GM23338 (cell line): ENCODE measurements at regions not wholly inside any gene's neighbourhood (a gene's known extent, or its start where the extent isn't known, plus 50 kb on each side); places are given as distances from the start of the nearest gene placed in this dataset.

ENCODE experiments used
- EZH2 ChIP-seq: fragments of 200-600 bp; sonication (generic); IDR thresholded peaks from one replicate; pipeline ENCODE4 v1.8.0; 2017; ENCODE audit warnings: antibody characterized with exemption, mild to moderate bottlenecking, low read depth; ENCODE audit not compliant: unreplicated experiment
- EZH2phosphoT487 ChIP-seq: fragments of 200-600 bp; sonication (generic); IDR thresholded peaks from one replicate; pipeline ENCODE4 v1.8.1; 2018; ENCODE audit warnings: antibody characterized with exemption; ENCODE audit not compliant: unreplicated experiment
- POLR2AphosphoS5 ChIP-seq: IDR thresholded peaks from 2 replicates; pipeline ENCODE4 v1.6.1; 2016; ENCODE audit warnings: antibody characterized with exemption, low read depth
- STAT1 ChIP-seq: IDR thresholded peaks from one replicate; pipeline ENCODE4 v1.6.1; 2016; ENCODE audit warnings: antibody characterized with exemption; ENCODE audit not compliant: unreplicated experiment
- ZNF114 ChIP-seq: fragments of 250-450 bp; sonication (Bioruptor Pico); IDR thresholded peaks from 2 replicates; pipeline ENCODE4 v1.5.0; 2020; ENCODE audit warnings: mild to moderate bottlenecking, moderate library complexity
- ZNF331 ChIP-seq: fragments of 250-450 bp; sonication (Bioruptor Pico); IDR thresholded peaks from 2 replicates; pipeline ENCODE4 v1.5.0; 2020; ENCODE audit warnings: low read depth, mild to moderate bottlenecking, moderate library complexity
- TF ChIP-seq, protein P1 (sequence below): fragments of 250-450 bp; sonication (Bioruptor Pico); IDR thresholded peaks from 2 replicates; pipeline ENCODE4 v1.5.0; 2020; ENCODE audit warnings: mild to moderate bottlenecking, moderate library complexity
- TF ChIP-seq, protein P2 (sequence below), 2 experiments: fragments of 200-600 bp in 1 of 2; sonication (generic) in 1 of 2; conservative IDR thresholded peaks; 2 replicates each; pipeline versions ENCODE4 v1.5.1 to v1.6.1; 2016 to 2017; ENCODE audit warnings: antibody characterized with exemption in 2 of 2, low read depth in 2 of 2, mild to moderate bottlenecking in 2 of 2, moderate library complexity in 1 of 2
- TF ChIP-seq, protein P3 (sequence below): IDR thresholded peaks from 2 replicates; pipeline ENCODE4 v1.6.1; 2016; ENCODE audit warnings: antibody characterized with exemption

- TF ChIP-seq, protein P1, sequence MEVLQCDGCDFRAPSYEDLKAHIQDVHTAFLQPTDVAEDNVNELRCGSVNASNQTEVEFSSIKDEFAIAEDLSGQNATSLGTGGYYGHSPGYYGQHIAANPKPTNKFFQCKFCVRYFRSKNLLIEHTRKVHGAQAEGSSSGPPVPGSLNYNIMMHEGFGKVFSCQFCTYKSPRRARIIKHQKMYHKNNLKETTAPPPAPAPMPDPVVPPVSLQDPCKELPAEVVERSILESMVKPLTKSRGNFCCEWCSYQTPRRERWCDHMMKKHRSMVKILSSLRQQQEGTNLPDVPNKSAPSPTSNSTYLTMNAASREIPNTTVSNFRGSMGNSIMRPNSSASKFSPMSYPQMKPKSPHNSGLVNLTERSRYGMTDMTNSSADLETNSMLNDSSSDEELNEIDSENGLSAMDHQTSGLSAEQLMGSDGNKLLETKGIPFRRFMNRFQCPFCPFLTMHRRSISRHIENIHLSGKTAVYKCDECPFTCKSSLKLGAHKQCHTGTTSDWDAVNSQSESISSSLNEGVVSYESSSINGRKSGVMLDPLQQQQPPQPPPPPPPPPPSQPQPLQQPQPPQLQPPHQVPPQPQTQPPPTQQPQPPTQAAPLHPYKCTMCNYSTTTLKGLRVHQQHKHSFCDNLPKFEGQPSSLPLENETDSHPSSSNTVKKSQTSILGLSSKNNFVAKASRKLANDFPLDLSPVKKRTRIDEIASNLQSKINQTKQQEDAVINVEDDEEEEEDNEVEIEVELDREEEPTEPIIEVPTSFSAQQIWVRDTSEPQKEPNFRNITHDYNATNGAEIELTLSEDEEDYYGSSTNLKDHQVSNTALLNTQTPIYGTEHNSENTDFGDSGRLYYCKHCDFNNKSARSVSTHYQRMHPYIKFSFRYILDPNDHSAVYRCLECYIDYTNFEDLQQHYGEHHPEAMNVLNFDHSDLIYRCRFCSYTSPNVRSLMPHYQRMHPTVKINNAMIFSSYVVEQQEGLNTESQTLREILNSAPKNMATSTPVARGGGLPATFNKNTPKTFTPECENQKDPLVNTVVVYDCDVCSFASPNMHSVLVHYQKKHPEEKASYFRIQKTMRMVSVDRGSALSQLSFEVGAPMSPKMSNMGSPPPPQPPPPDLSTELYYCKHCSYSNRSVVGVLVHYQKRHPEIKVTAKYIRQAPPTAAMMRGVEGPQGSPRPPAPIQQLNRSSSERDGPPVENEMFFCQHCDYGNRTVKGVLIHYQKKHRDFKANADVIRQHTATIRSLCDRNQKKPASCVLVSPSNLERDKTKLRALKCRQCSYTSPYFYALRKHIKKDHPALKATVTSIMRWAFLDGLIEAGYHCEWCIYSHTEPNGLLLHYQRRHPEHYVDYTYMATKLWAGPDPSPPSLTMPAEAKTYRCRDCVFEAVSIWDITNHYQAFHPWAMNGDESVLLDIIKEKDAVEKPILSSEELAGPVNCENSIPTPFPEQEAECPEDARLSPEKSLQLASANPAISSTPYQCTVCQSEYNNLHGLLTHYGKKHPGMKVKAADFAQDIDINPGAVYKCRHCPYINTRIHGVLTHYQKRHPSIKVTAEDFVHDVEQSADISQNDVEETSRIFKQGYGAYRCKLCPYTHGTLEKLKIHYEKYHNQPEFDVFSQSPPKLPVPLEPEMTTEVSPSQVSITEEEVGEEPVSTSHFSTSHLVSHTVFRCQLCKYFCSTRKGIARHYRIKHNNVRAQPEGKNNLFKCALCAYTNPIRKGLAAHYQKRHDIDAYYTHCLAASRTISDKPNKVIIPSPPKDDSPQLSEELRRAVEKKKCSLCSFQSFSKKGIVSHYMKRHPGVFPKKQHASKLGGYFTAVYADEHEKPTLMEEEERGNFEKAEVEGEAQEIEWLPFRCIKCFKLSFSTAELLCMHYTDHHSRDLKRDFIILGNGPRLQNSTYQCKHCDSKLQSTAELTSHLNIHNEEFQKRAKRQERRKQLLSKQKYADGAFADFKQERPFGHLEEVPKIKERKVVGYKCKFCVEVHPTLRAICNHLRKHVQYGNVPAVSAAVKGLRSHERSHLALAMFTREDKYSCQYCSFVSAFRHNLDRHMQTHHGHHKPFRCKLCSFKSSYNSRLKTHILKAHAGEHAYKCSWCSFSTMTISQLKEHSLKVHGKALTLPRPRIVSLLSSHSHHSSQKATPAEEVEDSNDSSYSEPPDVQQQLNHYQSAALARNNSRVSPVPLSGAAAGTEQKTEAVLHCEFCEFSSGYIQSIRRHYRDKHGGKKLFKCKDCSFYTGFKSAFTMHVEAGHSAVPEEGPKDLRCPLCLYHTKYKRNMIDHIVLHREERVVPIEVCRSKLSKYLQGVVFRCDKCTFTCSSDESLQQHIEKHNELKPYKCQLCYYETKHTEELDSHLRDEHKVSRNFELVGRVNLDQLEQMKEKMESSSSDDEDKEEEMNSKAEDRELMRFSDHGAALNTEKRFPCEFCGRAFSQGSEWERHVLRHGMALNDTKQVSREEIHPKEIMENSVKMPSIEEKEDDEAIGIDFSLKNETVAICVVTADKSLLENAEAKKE (CRISPR knock-in tag) = no peak
- no peak for TF ChIP-seq ZNF331 (CRISPR knock-in tag)
- no peak for TF ChIP-seq STAT1
- TF ChIP-seq, protein P2, sequence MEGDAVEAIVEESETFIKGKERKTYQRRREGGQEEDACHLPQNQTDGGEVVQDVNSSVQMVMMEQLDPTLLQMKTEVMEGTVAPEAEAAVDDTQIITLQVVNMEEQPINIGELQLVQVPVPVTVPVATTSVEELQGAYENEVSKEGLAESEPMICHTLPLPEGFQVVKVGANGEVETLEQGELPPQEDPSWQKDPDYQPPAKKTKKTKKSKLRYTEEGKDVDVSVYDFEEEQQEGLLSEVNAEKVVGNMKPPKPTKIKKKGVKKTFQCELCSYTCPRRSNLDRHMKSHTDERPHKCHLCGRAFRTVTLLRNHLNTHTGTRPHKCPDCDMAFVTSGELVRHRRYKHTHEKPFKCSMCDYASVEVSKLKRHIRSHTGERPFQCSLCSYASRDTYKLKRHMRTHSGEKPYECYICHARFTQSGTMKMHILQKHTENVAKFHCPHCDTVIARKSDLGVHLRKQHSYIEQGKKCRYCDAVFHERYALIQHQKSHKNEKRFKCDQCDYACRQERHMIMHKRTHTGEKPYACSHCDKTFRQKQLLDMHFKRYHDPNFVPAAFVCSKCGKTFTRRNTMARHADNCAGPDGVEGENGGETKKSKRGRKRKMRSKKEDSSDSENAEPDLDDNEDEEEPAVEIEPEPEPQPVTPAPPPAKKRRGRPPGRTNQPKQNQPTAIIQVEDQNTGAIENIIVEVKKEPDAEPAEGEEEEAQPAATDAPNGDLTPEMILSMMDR (conservative IDR thresholded peaks at IDR 0.05; ENCODE audit: low read depth in 2 of 2) = no peak
- TF ChIP-seq ZNF114 (CRISPR knock-in tag) = no peak
- TF ChIP-seq, protein P3, sequence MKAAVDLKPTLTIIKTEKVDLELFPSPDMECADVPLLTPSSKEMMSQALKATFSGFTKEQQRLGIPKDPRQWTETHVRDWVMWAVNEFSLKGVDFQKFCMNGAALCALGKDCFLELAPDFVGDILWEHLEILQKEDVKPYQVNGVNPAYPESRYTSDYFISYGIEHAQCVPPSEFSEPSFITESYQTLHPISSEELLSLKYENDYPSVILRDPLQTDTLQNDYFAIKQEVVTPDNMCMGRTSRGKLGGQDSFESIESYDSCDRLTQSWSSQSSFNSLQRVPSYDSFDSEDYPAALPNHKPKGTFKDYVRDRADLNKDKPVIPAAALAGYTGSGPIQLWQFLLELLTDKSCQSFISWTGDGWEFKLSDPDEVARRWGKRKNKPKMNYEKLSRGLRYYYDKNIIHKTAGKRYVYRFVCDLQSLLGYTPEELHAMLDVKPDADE = no peak
- no peak for TF ChIP-seq POLR2AphosphoS5
- no peak for TF ChIP-seq EZH2
- TF ChIP-seq EZH2phosphoT487 = no peak
These were observed 66.2 kb downstream of the S1PR1 start (continued) for GRCh38 chr1:101302831-101303511.
